HG02852 (cell line): ENCODE measurements at regions not wholly inside any gene's neighbourhood (a gene's known extent, or its start where the extent isn't known, plus 50 kb on each side); places are given as distances from the start of the nearest gene placed in this dataset.
A peak's percentile ranks its signal among the peaks of the same experiment; 100 is the strongest.

Experiments
- ATAC-seq: cut with Tn5 transposase; IDR thresholded peaks from one replicate; pipeline ENCODE4 v1.9.1; 2021; ENCODE audit warnings: mild to moderate bottlenecking, moderate library complexity; ENCODE audit not compliant: unreplicated experiment

- no peak for ATAC-seq
Observed at GRCh38 chr13:103731959-103732358, 665.7 kb upstream of the SLC10A2 start.

- no peak for ATAC-seq
Observed at GRCh38 chr13:103730407-103730806, 664.2 kb upstream of the SLC10A2 start.

- no peak for ATAC-seq
Observed at GRCh38 chr13:103726808-103727207, 660.6 kb upstream of the SLC10A2 start.

GRCh38 chr13:103716718-103717117, 650.5 kb upstream of the SLC10A2 start:
- no peak for ATAC-seq

GRCh38 chr13:103715335-103715734, 649.1 kb upstream of the SLC10A2 start:
- no peak for ATAC-seq

GRCh38 chr13:103703246-103703645, 637.0 kb upstream of the SLC10A2 start:
- ATAC-seq, result no peak

- ATAC-seq, result no peak
Observed at GRCh38 chr13:103698000-103698399, 631.8 kb upstream of the SLC10A2 start.

GRCh38 chr13:103695320-103695719, 629.1 kb upstream of the SLC10A2 start:
- ATAC-seq, result no peak

GRCh38 chr13:103694471-103694870, 628.3 kb upstream of the SLC10A2 start:
- no peak for ATAC-seq

GRCh38 chr13:103694033-103694432, 627.8 kb upstream of the SLC10A2 start:
- no peak for ATAC-seq

GRCh38 chr13:103692442-103692841, 626.2 kb upstream of the SLC10A2 start:
- no peak for ATAC-seq

GRCh38 chr13:103676329-103676728, 610.1 kb upstream of the SLC10A2 start:
- no peak for ATAC-seq

- no peak for ATAC-seq
Observed at GRCh38 chr13:103671547-103671946, 605.3 kb upstream of the SLC10A2 start.

GRCh38 chr13:103663996-103664395, 597.8 kb upstream of the SLC10A2 start:
- no peak for ATAC-seq

GRCh38 chr13:103656311-103656710, 590.1 kb upstream of the SLC10A2 start:
- ATAC-seq, result no peak

GRCh38 chr13:103640606-103641005, 574.4 kb upstream of the SLC10A2 start:
- ATAC-seq, result no peak

- ATAC-seq, result no peak
Observed at GRCh38 chr13:103639326-103639725, 573.1 kb upstream of the SLC10A2 start.

GRCh38 chr13:103638706-103639105, 572.5 kb upstream of the SLC10A2 start:
- no peak for ATAC-seq

GRCh38 chr13:103634066-103634465, 567.8 kb upstream of the SLC10A2 start:
- no peak for ATAC-seq

GRCh38 chr13:103625194-103625593, 559.0 kb upstream of the SLC10A2 start:
- ATAC-seq, result no peak

- ATAC-seq, result no peak
Observed at GRCh38 chr13:103618151-103618550, 551.9 kb upstream of the SLC10A2 start.

GRCh38 chr13:103615771-103616170, 549.6 kb upstream of the SLC10A2 start:
- ATAC-seq, result no peak

GRCh38 chr13:103614761-103615160, 548.5 kb upstream of the SLC10A2 start:
- ATAC-seq, result no peak

- peak; percentile 84 for ATAC-seq
Observed at GRCh38 chr13:103607995-103608394, 541.8 kb upstream of the SLC10A2 start.
